Astrocyte (in vitro differentiated cells and primary cell): ENCODE measurements at regions not wholly inside any gene's neighbourhood (a gene's known extent, or its start where the extent isn't known, plus 50 kb on each side); places are given as distances from the start of the nearest gene placed in this dataset.

Experiments used
- DNase-seq: peaks from one replicate; pipeline ENCODE4 v3.0.0-alpha.2; 2010; ENCODE audit warnings: low read depth
- FAIRE-seq: peaks from 2 replicates; lab custom pipeline; 2011; peaks lifted over from hg19 to GRCh38; lab: Jason Lieb, UNC
- H2AFZ ChIP-seq: 2 replicates; pipeline ENCODE4 v1.6.0; 2012; ENCODE audit warnings: low read depth, low read length, inconsistent platforms
- H3K27ac ChIP-seq: 2 replicates; pipeline ENCODE4 v1.5.1; 2011; ENCODE audit warnings: low read depth, low read length, inconsistent platforms
- H3K27me3 ChIP-seq: 2 replicates; pipeline ENCODE4 v1.6.0; 2011; ENCODE audit warnings: low read length, inconsistent platforms; ENCODE audit not compliant: insufficient read depth
- H3K36me3 ChIP-seq: 2 replicates; pipeline ENCODE4 v1.5.1; 2011; ENCODE audit warnings: low read length, inconsistent platforms; ENCODE audit not compliant: insufficient read depth
- H3K4me1 ChIP-seq: 2 replicates; pipeline ENCODE4 v1.5.1; 2011; ENCODE audit warnings: low read length, inconsistent platforms; ENCODE audit not compliant: insufficient read depth
- H3K4me2 ChIP-seq: 2 replicates; pipeline ENCODE4 v1.6.0; 2012; ENCODE audit warnings: low read length, inconsistent platforms
- H3K4me3 ChIP-seq: 2 replicates; pipeline ENCODE4 v1.5.1; 2011; ENCODE audit warnings: low read depth, mild to moderate bottlenecking, low read length, inconsistent platforms; ENCODE audit not compliant: insufficient read depth
- H3K79me2 ChIP-seq: 2 replicates; pipeline ENCODE4 v1.6.0; 2012; ENCODE audit warnings: mild to moderate bottlenecking, low read length, inconsistent platforms; ENCODE audit not compliant: insufficient read depth
- H3K9ac ChIP-seq: 2 replicates; pipeline ENCODE4 v1.6.0; 2012; ENCODE audit warnings: mild to moderate bottlenecking, low read length, inconsistent platforms
- H3K9me3 ChIP-seq: 2 replicates; pipeline ENCODE4 v1.5.1; 2012; ENCODE audit warnings: low read depth, mild to moderate bottlenecking, low read length, inconsistent platforms; ENCODE audit not compliant: insufficient read depth
- H4K20me1 ChIP-seq: 2 replicates; pipeline ENCODE4 v1.6.0; 2012; ENCODE audit warnings: low read length, inconsistent platforms; ENCODE audit not compliant: insufficient read depth
- H3K27ac Mint-ChIP-seq: one replicate; pipeline ENCODE4 v1.8.0; 2021; ENCODE audit warnings: mild to moderate bottlenecking, mixed read lengths; ENCODE audit not compliant: unreplicated experiment
- H3K27me3 Mint-ChIP-seq: one replicate; pipeline ENCODE4 v1.8.0; 2021; ENCODE audit warnings: low read depth, mixed read lengths; ENCODE audit not compliant: unreplicated experiment
- H3K36me3 Mint-ChIP-seq: one replicate; pipeline ENCODE4 v1.8.0; 2021; ENCODE audit warnings: low read depth, mixed read lengths; ENCODE audit not compliant: unreplicated experiment
- H3K4me1 Mint-ChIP-seq: one replicate; pipeline ENCODE4 v1.8.0; 2021; ENCODE audit warnings: low read depth, mixed read lengths; ENCODE audit not compliant: unreplicated experiment
- H3K4me3 Mint-ChIP-seq: one replicate; pipeline ENCODE4 v1.8.0; 2021; ENCODE audit warnings: mild to moderate bottlenecking, moderate library complexity, mixed read lengths; ENCODE audit not compliant: unreplicated experiment
- H3K9me3 Mint-ChIP-seq: one replicate; pipeline ENCODE4 v1.8.0; 2021; ENCODE audit warnings: mild to moderate bottlenecking, mixed read lengths; ENCODE audit not compliant: unreplicated experiment
- CTCF ChIP-seq: IDR thresholded peaks from 2 replicates; pipeline ENCODE4 v1.5.1; 2011; ENCODE audit warnings: low read depth, mild to moderate bottlenecking, inconsistent platforms, low read length, moderate library complexity; ENCODE audit not compliant: insufficient read depth
- EZH2 ChIP-seq: IDR thresholded peaks from 2 replicates; pipeline ENCODE4 v1.6.1; 2012; ENCODE audit warnings: mild to moderate bottlenecking, low read length, inconsistent platforms; ENCODE audit not compliant: insufficient read depth

DNA sequence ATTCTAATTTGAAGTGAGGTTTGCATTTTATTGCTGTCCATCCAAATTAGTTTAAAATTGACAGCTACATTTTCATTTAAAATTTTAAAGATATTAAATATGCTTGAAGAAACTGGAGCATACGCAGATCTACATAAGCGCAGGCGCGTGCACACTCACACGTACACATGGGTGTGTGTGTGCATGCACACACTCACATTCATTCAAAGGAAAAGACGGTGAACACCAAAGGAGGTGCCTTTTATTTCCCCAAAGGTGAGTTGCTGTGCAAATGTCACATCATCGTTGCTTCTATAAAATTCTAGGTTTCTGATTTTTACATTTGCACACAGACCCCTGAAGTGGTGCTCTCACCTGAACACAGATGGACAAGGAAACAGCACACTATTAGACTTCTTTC lies 194.2 kb downstream of the GRB14 start:
- Histone ChIP-seq H4K20me1 (no peaks in the 10 kb centered on the region), H3K27ac (no peak overlapping the region), H2AFZ (no peak overlapping the region), H3K27me3 (no peaks in the 10 kb centered on the region), H3K9ac (no peak overlapping the region), H3K4me1 (no peaks in the 10 kb centered on the region), H3K4me3 (no peak overlapping the region), H3K79me2 (no peaks in the 10 kb centered on the region), H3K4me2 (no peak overlapping the region), H3K36me3 (no peaks in the 10 kb centered on the region), H3K9me3 (no peaks in the 10 kb centered on the region)
- no peak for DNase-seq
- TF ChIP-seq EZH2 (no peak), CTCF (no peak)
- no peaks in the 10 kb centered on the region for H3K9me3 Mint-ChIP-seq
- H3K36me3 Mint-ChIP-seq: no peaks in the 10 kb centered on the region
- H3K27ac Mint-ChIP-seq: no peak overlapping the region
- no peak for FAIRE-seq
- peaks cover 3% of the 10 kb centered on the region for H3K4me1 Mint-ChIP-seq
- no peaks in the 10 kb centered on the region for H3K27me3 Mint-ChIP-seq
- H3K4me3 Mint-ChIP-seq: no peak overlapping the region

- Histone ChIP-seq H4K20me1 (no peaks in the 10 kb centered on the region), H3K4me2 (no peak overlapping the region), H3K4me3 (no peak overlapping the region), H2AFZ (no peak overlapping the region), H3K27ac (no peak overlapping the region), H3K4me1 (no peaks in the 10 kb centered on the region), H3K9ac (no peak overlapping the region), H3K36me3 (no peaks in the 10 kb centered on the region), H3K9me3 (no peaks in the 10 kb centered on the region), H3K27me3 (no peaks in the 10 kb centered on the region), H3K79me2 (no peaks in the 10 kb centered on the region)
- H3K9me3 Mint-ChIP-seq: no peaks in the 10 kb centered on the region
- H3K36me3 Mint-ChIP-seq: no peaks in the 10 kb centered on the region
- TF ChIP-seq EZH2: no peak
- TF ChIP-seq CTCF: no peak
- H3K27me3 Mint-ChIP-seq: no peaks in the 10 kb centered on the region
- no peak for DNase-seq
- no peak for FAIRE-seq
- no peak overlapping the region for H3K27ac Mint-ChIP-seq
- no peaks in the 10 kb centered on the region for H3K4me1 Mint-ChIP-seq
- no peak overlapping the region for H3K4me3 Mint-ChIP-seq
Measured at GRCh38 chr2:164420787-164421186, 200.5 kb downstream of the GRB14 start.

DNA sequence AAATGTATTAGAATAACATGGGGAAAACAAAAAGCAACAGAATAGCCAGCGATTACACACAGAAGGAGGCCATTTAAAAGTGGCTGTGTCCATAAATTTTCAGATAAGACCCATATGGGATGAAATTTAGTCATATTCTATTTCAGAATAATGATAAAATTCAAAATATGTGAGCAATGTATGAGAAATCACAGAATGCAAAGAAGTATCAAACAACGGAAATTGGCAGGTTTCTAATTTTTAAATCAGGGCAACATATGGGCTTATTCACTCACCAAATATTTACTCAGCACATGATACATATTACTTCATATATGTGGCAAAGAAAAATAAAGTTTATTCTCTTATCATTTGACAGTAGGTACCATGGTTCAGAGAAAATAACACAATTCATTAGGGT lies 208.5 kb downstream of the GRB14 start:
- FAIRE-seq (no peak), DNase-seq (no peak)
- Histone ChIP-seq H3K27me3 (no peaks in the 10 kb centered on the region), H4K20me1 (no peaks in the 10 kb centered on the region), H3K4me1 (no peaks in the 10 kb centered on the region), H3K36me3 (no peaks in the 10 kb centered on the region), H3K4me3 (no peak overlapping the region), H3K9ac (no peak overlapping the region), H3K4me2 (no peak overlapping the region), H3K79me2 (no peaks in the 10 kb centered on the region), H3K9me3 (no peaks in the 10 kb centered on the region), H3K27ac (no peak overlapping the region), H2AFZ (no peak overlapping the region)
- Mint-ChIP-seq H3K27ac (no peak overlapping the region), H3K4me3 (no peak overlapping the region), H3K27me3 (no peaks in the 10 kb centered on the region), H3K4me1 (no peaks in the 10 kb centered on the region), H3K36me3 (no peaks in the 10 kb centered on the region), H3K9me3 (no peaks in the 10 kb centered on the region)
- TF ChIP-seq CTCF (no peak), EZH2 (no peak)
